ENCODE measurements at regions not wholly inside any gene's neighbourhood (a gene's known extent, or its start where the extent isn't known, plus 50 kb on each side); places are given as distances from the start of the nearest gene placed in this dataset.

DNA sequence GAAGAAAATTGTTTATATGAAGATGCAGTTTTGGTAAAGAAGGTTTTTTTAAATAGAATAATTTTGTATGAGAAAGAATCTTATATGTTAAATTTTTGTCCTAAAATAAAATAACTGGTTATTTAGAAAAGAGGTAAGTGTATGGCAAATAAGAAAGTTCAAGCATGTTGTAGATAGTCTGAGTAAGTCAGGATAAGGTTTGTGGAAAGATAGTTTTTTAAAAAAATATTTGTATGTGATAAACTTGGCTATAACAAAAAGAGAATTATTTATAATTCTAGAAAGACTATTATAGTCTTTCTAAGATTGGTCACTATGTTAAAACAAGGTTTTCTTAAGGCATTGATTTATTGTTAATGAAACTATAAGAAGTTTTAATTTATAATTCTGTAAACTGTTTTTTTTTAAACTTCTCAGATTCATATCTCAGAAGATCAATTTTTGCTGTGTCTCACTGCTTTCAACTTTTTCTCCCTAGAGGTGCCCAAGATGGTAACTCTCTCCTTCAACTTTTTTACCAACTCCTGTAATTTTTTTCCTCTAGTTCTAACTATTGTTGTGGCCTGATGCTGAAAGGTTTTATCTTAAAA, 698.6 kb downstream of the CCSER2 start:
- TF ChIP-seq, protein P1, sequence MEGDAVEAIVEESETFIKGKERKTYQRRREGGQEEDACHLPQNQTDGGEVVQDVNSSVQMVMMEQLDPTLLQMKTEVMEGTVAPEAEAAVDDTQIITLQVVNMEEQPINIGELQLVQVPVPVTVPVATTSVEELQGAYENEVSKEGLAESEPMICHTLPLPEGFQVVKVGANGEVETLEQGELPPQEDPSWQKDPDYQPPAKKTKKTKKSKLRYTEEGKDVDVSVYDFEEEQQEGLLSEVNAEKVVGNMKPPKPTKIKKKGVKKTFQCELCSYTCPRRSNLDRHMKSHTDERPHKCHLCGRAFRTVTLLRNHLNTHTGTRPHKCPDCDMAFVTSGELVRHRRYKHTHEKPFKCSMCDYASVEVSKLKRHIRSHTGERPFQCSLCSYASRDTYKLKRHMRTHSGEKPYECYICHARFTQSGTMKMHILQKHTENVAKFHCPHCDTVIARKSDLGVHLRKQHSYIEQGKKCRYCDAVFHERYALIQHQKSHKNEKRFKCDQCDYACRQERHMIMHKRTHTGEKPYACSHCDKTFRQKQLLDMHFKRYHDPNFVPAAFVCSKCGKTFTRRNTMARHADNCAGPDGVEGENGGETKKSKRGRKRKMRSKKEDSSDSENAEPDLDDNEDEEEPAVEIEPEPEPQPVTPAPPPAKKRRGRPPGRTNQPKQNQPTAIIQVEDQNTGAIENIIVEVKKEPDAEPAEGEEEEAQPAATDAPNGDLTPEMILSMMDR (IDR thresholded peaks at IDR 0.05; ENCODE audit: unreplicated experiment): no peak
- Mint-ChIP-seq H3K27me3 (ENCODE audit: low read depth) (no peaks in the 10 kb centered on the region), H3K4me3 (no peak overlapping the region), H3K27ac (no peak overlapping the region), H3K9me3 (peaks cover 64% of the 10 kb centered on the region), H3K4me1 (no peaks in the 10 kb centered on the region), H3K36me3 (no peaks in the 10 kb centered on the region)
- no peak for DNase-seq (ENCODE audit: low spot score in 2 of 2, unreplicated experiment in 2 of 2)

- Mint-ChIP-seq H3K27ac (no peak overlapping the region), H3K9me3 (peaks cover 61% of the 10 kb centered on the region), H3K4me1 (no peaks in the 10 kb centered on the region), H3K4me3 (no peak overlapping the region), H3K36me3 (no peaks in the 10 kb centered on the region), H3K27me3 (ENCODE audit: low read depth) (no peaks in the 10 kb centered on the region)
- no peak for DNase-seq (ENCODE audit: low spot score in 2 of 2, unreplicated experiment in 2 of 2)
- TF ChIP-seq, protein P1 (IDR thresholded peaks at IDR 0.05; ENCODE audit: unreplicated experiment): no peak
Observed at GRCh38 chr10:85032981-85033380, 704.6 kb downstream of the CCSER2 start.

DNA sequence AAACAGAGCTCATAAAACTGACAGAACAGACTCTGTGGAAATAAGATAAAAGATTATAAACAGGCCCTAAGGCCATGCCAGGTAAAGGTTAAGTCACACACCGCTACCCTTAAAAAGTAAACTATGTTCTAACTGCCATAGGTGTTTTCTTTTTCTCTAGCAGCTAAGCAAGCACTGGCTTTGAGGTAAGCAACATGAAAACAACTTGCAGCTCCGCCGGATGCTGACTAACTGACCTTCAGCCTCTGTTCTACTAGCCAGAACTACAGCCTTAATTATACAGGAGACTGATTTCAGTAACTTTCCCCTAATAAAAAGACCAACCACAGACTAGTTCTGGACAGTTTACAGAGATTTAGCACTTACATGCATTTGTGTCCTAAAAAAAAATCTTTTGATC, 708.3 kb downstream of the CCSER2 start:
- no peaks in the 10 kb centered on the region for H3K4me1 Mint-ChIP-seq
- H3K27ac Mint-ChIP-seq: no peak overlapping the region
- peaks cover 49% of the 10 kb centered on the region for H3K9me3 Mint-ChIP-seq
- no peak for DNase-seq (ENCODE audit: low spot score in 2 of 2, unreplicated experiment in 2 of 2)
- H3K27me3 Mint-ChIP-seq (ENCODE audit: low read depth): no peaks in the 10 kb centered on the region
- TF ChIP-seq, protein P1 (IDR thresholded peaks at IDR 0.05; ENCODE audit: unreplicated experiment): no peak
- no peaks in the 10 kb centered on the region for H3K36me3 Mint-ChIP-seq
- H3K4me3 Mint-ChIP-seq: no peak overlapping the region

GRCh38 chr10:85039311-85039710, 710.9 kb downstream of the CCSER2 start:
- H3K27ac Mint-ChIP-seq: no peak overlapping the region
- DNase-seq (ENCODE audit: low spot score in 2 of 2, unreplicated experiment in 2 of 2): no peak
- TF ChIP-seq, protein P1 (IDR thresholded peaks at IDR 0.05; ENCODE audit: unreplicated experiment): no peak
- H3K36me3 Mint-ChIP-seq: no peaks in the 10 kb centered on the region
- H3K9me3 Mint-ChIP-seq: peaks cover 38% of the 10 kb centered on the region
- no peaks in the 10 kb centered on the region for H3K27me3 Mint-ChIP-seq (ENCODE audit: low read depth)
- H3K4me3 Mint-ChIP-seq: no peak overlapping the region
- H3K4me1 Mint-ChIP-seq: no peaks in the 10 kb centered on the region

DNA sequence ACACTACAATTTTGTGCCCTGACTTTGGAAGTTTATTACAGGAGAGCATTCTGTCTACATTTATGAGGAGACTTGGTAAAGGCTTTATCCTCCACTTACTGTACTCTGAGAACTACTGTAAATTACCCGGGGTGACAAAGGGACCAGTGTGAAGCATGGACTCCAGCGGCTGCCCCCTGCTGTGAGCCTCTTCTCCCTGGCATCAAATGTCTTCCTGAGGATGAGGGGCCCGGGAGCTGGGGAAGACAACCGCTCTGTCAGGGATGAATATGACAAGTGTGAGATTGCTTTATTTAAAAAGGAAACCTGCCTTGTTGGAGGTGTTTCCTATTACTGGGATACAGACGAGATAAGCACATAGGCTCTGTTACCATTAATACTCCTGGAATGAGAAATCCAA, 714.8 kb downstream of the CCSER2 start:
- TF ChIP-seq, protein P1 (IDR thresholded peaks at IDR 0.05; ENCODE audit: unreplicated experiment): no peak
- DNase-seq (ENCODE audit: low spot score in 2 of 2, unreplicated experiment in 2 of 2): no peak
- Mint-ChIP-seq H3K36me3 (no peaks in the 10 kb centered on the region), H3K27me3 (ENCODE audit: low read depth) (peaks cover 3% of the 10 kb centered on the region), H3K27ac (no peak overlapping the region), H3K4me1 (no peaks in the 10 kb centered on the region), H3K9me3 (peaks cover 25% of the 10 kb centered on the region), H3K4me3 (no peak overlapping the region)

DNA sequence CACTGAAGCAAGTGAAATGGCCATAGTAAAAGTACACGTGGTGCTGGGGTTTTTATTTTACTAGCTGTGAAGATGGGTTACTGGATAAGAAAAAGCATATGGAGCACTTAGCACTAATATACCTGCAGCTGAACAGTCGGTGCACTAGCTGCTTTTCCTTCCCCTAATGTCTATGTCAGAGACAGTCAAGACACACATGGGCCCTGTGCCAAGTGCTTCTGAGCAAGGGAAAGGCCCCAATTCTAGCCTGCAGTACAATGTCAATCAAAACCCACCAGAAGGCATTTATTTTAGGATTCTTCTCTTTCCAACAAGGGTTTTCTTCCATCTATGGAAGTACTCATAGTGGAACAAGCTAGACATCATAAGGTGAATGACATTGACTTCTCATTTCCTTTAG, 716.7 kb downstream of the CCSER2 start:
- peaks cover 15% of the 10 kb centered on the region for H3K9me3 Mint-ChIP-seq
- H3K27ac Mint-ChIP-seq: no peak overlapping the region
- peaks cover 3% of the 10 kb centered on the region for H3K27me3 Mint-ChIP-seq (ENCODE audit: low read depth)
- no peak overlapping the region for H3K4me3 Mint-ChIP-seq
- no peak for DNase-seq (ENCODE audit: low spot score in 2 of 2, unreplicated experiment in 2 of 2)
- H3K36me3 Mint-ChIP-seq: no peaks in the 10 kb centered on the region
- TF ChIP-seq, protein P1 (IDR thresholded peaks at IDR 0.05; ENCODE audit: unreplicated experiment): no peak
- H3K4me1 Mint-ChIP-seq: no peaks in the 10 kb centered on the region

Data from mesothelial cell of epicardium (in vitro differentiated cells).